Kidney epithelial cell (primary cell): ENCODE measurements at regions not wholly inside any gene's neighbourhood (a gene's known extent, or its start where the extent isn't known, plus 50 kb on each side); places are given as distances from the start of the nearest gene placed in this dataset.

Source experiments
- DNase-seq: peaks from one replicate; pipeline ENCODE4 v3.0.0-alpha.2; 2010; ENCODE audit warnings: low read depth
- H3K27me3 ChIP-seq: 2 replicates; pipeline ENCODE4 v1.6.0; 2011; ENCODE audit warnings: low read length; ENCODE audit not compliant: control insufficient read depth, insufficient read depth
- H3K36me3 ChIP-seq: 2 replicates; pipeline ENCODE4 v1.5.1; 2011; ENCODE audit warnings: low read length; ENCODE audit not compliant: control insufficient read depth, insufficient read depth
- H3K4me3 ChIP-seq: 2 replicates; pipeline ENCODE4 v1.5.1; 2011; ENCODE audit warnings: low read depth, mild to moderate bottlenecking, control low read depth, low read length
- TF ChIP-seq, protein P1 (sequence below): IDR thresholded peaks from 2 replicates; pipeline ENCODE4 v1.5.1; 2011; ENCODE audit warnings: mild to moderate bottlenecking, moderate library complexity, low read length, control low read depth, inconsistent platforms; ENCODE audit not compliant: insufficient read depth, poor library complexity, severe bottlenecking

- no peak overlapping the region for H3K4me3 ChIP-seq
- DNase-seq: no peak
- no peaks in the 10 kb centered on the region for H3K27me3 ChIP-seq
- TF ChIP-seq, protein P1, sequence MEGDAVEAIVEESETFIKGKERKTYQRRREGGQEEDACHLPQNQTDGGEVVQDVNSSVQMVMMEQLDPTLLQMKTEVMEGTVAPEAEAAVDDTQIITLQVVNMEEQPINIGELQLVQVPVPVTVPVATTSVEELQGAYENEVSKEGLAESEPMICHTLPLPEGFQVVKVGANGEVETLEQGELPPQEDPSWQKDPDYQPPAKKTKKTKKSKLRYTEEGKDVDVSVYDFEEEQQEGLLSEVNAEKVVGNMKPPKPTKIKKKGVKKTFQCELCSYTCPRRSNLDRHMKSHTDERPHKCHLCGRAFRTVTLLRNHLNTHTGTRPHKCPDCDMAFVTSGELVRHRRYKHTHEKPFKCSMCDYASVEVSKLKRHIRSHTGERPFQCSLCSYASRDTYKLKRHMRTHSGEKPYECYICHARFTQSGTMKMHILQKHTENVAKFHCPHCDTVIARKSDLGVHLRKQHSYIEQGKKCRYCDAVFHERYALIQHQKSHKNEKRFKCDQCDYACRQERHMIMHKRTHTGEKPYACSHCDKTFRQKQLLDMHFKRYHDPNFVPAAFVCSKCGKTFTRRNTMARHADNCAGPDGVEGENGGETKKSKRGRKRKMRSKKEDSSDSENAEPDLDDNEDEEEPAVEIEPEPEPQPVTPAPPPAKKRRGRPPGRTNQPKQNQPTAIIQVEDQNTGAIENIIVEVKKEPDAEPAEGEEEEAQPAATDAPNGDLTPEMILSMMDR: no peak
- H3K36me3 ChIP-seq: no peaks in the 10 kb centered on the region
Measured at GRCh38 chr1:82807563-82807962, 1006.8 kb downstream of the ADGRL2 start.

DNA sequence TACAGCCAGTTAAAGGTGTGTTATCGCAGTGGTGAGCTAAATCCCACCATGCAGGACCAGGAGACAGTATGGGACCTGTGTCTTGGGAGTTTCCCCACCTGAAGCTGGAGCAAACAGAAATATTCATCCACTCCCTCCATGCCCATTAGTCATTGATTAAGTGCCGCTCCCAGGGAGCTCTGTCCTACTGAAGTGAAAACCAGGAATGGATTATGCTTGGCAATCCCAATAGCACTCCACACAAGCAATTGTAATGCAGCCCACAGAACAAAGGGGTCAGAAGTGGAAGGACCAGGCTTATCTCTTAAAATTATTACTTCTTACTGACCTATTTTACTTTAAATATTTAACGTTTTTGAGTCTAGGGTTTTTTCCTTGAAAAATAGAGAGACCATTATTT lies 1005.4 kb downstream of the ADGRL2 start:
- TF ChIP-seq, protein P1: no peak
- Histone ChIP-seq H3K27me3 (no peaks in the 10 kb centered on the region), H3K36me3 (no peaks in the 10 kb centered on the region), H3K4me3 (no peak overlapping the region)
- no peak for DNase-seq

- no peaks in the 10 kb centered on the region for H3K27me3 ChIP-seq
- H3K4me3 ChIP-seq: no peak overlapping the region
- TF ChIP-seq, protein P1: no peak
- no peak for DNase-seq
- no peaks in the 10 kb centered on the region for H3K36me3 ChIP-seq
Measured at GRCh38 chr1:82801176-82801575, 1000.4 kb downstream of the ADGRL2 start.

DNA sequence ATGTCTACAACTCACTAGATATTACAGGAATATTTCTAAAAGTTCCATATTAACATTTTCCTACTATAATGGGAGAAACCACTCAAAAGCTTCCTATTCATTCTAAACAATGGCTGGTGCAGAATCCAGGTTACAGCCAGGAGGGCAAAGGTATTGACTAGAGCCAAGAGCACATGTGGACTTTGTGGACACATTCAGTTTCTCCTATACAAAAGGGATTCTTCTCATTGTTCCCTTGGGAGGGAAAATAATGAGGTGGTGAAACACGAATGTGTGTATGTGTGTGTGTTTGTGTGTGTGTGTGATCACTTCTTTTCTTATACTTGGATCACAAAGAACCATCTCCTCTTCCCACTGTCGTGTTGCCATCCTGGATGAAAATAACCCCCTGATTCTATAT lies 1000.0 kb downstream of the ADGRL2 start:
- DNase-seq: no peak
- Histone ChIP-seq H3K27me3 (no peaks in the 10 kb centered on the region), H3K36me3 (no peaks in the 10 kb centered on the region), H3K4me3 (no peak overlapping the region)
- TF ChIP-seq, protein P1: no peak

GRCh38 chr1:82799261-82799660 lies 998.5 kb downstream of the ADGRL2 start:
- no peak overlapping the region for H3K4me3 ChIP-seq
- no peaks in the 10 kb centered on the region for H3K27me3 ChIP-seq
- TF ChIP-seq, protein P1: no peak
- no peaks in the 10 kb centered on the region for H3K36me3 ChIP-seq
- DNase-seq: no peak

DNA sequence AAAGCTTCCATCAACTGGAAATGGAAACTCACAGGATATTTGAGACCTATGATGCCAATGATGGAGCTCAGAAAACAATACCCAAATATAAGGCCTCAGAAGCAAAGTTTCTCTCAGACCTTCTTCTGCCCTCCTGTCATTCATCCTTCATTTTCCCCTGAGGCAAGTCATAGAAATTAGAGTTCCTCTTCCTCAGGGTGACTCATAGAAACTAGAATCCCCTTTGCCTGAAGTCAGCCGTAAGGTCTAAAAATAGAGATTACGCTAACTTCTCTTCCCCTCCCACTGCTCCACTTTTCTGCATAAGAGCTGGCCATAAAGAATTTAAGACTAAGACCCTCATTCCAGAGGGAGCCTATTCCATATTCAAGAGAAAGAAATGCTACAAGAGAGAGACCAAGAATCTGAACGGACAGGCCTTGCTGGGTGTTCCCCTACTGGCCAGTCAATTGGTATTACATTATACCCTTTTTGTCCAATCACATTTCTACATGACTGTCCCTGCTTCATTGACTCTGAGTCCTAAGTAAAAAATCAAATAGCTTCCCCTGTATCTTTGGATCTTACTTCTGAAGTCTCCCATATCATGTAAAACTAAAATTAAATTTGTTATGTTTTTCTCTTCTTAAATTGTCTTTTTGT lies 994.9 kb downstream of the ADGRL2 start:
- no peak for DNase-seq
- TF ChIP-seq, protein P1: no peak
- no peaks in the 10 kb centered on the region for H3K36me3 ChIP-seq
- H3K4me3 ChIP-seq: no peak overlapping the region
- H3K27me3 ChIP-seq: no peaks in the 10 kb centered on the region
